ENCODE measurements at regions not wholly inside any gene's neighbourhood (a gene's known extent, or its start where the extent isn't known, plus 50 kb on each side); places are given as distances from the start of the nearest gene placed in this dataset.

DNA sequence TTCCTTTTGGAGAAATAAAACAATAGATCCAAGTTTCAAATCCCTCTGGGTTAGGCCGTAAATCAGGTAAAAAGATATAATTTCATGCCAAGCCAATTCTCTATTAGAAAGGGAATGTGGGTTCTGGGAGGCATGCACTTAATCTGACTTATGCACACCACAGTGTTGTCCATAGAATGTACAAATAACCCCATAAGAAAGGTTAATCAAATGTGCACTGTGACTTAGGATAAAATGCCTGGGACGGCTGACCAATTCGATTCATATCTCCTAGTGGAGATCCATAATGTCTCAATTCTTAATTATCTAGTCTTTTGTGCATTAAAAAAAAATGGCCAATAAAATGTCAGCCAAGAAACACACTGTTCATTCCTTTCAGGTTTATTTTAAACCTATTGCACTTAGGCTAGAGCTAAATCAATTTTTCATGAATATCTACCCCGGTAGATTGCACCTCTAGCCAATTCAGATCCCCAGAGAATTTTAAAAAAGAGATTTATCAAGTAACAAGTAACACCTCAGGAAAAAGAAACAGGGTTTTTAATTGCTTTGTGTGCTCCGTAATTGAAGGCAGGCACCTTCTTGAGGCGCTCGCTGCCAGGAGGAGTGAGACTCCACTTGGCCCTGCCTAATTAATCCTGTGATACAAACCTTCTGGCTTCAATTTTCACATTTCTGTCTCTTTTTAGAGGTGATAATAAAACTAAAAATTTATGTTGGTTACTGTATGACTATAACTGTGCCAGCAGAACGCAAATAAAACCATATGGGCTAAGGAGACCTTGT is 265.1 kb downstream of the ETV1 start:
- TF ChIP-seq, protein P1, sequence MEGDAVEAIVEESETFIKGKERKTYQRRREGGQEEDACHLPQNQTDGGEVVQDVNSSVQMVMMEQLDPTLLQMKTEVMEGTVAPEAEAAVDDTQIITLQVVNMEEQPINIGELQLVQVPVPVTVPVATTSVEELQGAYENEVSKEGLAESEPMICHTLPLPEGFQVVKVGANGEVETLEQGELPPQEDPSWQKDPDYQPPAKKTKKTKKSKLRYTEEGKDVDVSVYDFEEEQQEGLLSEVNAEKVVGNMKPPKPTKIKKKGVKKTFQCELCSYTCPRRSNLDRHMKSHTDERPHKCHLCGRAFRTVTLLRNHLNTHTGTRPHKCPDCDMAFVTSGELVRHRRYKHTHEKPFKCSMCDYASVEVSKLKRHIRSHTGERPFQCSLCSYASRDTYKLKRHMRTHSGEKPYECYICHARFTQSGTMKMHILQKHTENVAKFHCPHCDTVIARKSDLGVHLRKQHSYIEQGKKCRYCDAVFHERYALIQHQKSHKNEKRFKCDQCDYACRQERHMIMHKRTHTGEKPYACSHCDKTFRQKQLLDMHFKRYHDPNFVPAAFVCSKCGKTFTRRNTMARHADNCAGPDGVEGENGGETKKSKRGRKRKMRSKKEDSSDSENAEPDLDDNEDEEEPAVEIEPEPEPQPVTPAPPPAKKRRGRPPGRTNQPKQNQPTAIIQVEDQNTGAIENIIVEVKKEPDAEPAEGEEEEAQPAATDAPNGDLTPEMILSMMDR (IDR thresholded peaks at IDR 0.05; ENCODE audit: low read depth, low read length, poor library complexity, severe bottlenecking) = no peak
- no peak for TF ChIP-seq EZH2phosphoT487 (IDR thresholded peaks at IDR 0.05; ENCODE audit: borderline replicate concordance, low read length)

Measured in DOHH2 (cell line).